Astrocyte of the spinal cord (primary cell): ENCODE measurements at regions not wholly inside any gene's neighbourhood (a gene's known extent, or its start where the extent isn't known, plus 50 kb on each side); places are given as distances from the start of the nearest gene placed in this dataset.

Source experiments
- DNase-seq: peaks from one replicate; pipeline ENCODE4 v3.0.0; 2011; ENCODE audit warnings: low read depth, low spot score
- H3K4me3 ChIP-seq: 2 replicates; pipeline ENCODE4 v1.5.1; 2011; ENCODE audit warnings: low read depth, mild to moderate bottlenecking, low read length, moderate library complexity
- in situ Hi-C: cut with HindIII; loops from 2 replicates; pipeline ENCODE4 v1.10.0; 2017; ENCODE audit warnings: low sequenced_read_pairs
- TF ChIP-seq, protein P1 (sequence below): IDR thresholded peaks from 2 replicates; pipeline ENCODE4 v1.5.1; 2012; ENCODE audit warnings: low read depth, mild to moderate bottlenecking, low read length, inconsistent platforms

DNA sequence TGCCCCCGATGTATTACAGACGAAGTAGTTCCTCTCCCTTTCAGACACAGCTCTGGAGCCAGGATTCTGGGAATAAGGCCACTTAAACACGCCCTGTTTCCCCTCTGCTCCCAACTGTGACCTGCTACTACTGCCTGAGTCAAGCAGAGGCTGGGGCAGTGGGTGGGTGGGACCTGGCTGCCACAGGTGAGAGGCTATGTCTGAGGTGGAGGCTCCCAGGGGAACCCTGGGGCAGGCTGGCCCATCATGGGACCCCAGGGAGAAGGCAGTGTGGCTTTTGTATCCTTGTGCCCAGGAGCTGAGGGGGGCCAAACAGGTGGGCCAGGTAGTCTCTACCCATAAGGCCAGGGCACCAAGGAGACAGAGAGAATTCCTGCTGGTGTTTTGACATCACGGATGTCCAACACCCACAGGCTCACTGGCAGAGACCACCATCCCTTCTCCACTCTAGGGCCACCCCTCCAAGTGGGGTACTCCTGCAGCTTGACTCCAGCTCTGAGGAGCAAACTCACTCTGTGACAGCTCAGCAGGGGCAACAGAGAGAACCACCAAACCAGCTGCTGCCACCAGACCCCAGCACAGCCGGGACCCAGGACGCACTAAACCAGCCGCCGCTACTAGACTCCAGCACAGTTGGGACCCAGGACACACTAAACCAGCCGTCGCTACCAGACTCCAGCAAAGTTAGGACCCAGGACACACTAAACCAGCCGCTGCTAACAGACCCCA is 105.3 kb upstream of the SMURF2 start:
- in situ Hi-C loops: no loop called here
- DNase-seq: no peak
- TF ChIP-seq, protein P1, sequence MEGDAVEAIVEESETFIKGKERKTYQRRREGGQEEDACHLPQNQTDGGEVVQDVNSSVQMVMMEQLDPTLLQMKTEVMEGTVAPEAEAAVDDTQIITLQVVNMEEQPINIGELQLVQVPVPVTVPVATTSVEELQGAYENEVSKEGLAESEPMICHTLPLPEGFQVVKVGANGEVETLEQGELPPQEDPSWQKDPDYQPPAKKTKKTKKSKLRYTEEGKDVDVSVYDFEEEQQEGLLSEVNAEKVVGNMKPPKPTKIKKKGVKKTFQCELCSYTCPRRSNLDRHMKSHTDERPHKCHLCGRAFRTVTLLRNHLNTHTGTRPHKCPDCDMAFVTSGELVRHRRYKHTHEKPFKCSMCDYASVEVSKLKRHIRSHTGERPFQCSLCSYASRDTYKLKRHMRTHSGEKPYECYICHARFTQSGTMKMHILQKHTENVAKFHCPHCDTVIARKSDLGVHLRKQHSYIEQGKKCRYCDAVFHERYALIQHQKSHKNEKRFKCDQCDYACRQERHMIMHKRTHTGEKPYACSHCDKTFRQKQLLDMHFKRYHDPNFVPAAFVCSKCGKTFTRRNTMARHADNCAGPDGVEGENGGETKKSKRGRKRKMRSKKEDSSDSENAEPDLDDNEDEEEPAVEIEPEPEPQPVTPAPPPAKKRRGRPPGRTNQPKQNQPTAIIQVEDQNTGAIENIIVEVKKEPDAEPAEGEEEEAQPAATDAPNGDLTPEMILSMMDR: no peak
- no peak overlapping the region for H3K4me3 ChIP-seq

DNA sequence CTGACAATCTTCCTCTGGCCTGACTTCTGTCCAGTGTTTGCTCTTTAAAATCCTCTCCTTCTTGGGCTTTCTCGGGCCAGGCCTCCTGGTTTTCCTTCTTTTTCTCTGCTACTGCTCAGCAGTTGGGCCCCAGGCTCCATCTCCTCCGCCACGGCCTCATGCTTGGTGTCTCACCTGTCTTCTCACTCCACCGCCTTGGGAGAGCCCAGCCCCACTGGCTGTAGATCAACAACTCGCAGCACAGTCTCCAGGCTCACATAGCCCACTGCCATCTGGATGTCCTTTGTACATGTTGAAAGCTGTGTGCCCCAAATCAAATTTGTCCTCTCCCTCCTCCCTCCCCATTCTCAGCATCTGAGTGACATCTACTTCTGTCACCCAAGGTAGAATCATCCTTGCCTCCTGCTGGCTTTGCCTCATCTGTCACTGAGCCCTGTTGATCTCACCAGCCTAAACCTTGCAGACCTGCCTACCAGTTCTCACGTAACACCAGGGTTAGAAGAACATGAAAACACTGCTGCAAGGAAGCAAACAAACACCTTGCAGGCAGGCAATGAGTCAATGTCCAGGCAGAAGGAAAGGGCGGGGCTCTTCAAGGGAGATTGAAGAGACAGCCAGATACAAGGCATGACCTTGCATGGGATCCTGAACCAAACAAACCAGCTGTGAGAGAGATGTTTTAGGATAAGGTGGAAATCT is 103.2 kb upstream of the SMURF2 start:
- no peak for DNase-seq

DNA sequence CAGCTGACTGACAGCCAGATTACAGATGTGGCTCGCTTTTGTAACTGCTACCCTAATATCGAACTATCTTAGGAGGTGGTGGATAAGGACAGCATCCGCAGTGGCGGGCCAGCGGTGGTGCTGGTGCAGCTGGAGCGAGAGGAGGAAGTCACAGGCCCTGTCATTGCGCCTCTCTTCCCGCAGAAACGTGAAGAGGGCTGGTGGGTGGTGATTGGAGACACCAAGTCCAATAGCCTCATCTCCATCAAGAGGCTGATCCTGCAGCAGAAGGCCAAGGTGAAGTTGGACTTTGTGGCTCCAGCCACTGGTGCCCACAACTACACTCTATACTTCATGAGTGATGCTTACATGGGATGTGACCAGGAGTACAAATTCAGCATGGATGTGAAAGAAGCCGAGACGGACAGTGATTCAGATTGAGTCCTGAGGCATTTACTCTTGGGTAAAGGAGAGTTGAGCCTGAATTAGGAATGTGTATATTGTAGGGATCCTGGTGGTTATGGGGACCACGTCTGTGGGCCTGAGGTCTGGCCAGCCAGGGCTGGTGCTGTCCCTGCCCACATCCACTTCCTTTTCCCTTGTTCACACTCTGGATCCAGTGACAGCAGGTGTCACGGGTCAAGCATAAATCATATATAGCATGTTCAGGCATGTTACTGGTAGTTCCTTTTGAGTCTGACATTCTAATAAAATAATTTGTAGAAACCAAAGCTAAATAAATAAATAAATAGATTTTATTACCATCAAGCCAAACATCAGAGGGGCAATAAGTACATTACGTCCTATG is 89.0 kb upstream of the SMURF2 start:
- no peak for DNase-seq
- in situ Hi-C loops: no loop called here
- no peak overlapping the region for H3K4me3 ChIP-seq
- TF ChIP-seq, protein P1: no peak

More for the DNA sequence above, 103.2 kb upstream of the SMURF2 start:
- no peak overlapping the region for H3K4me3 ChIP-seq
- TF ChIP-seq, protein P1: no peak
- in situ Hi-C loops: no loop called here

DNA sequence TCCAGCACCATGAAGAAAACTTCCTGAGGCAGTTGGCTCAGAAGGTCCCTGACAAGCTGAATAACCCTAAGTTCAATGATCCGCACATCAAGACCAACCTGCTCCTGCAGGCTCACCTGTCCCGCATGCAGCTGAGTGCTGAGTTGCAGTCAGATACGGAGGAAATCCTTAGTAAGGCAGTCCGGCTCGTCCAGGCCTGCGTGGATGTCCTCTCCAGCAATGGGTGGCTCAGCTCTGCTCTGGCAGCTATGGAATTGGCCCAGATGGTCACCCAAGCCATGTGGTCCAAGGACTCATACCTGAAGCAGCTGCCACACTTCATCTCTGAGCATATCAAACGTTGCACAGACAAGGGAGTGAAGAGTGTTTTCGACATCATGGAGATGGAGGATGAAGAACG is 88.4 kb upstream of the SMURF2 start:
- no peak overlapping the region for H3K4me3 ChIP-seq
- no peak for DNase-seq
- in situ Hi-C loops: no loop called here
- TF ChIP-seq, protein P1: no peak

DNA sequence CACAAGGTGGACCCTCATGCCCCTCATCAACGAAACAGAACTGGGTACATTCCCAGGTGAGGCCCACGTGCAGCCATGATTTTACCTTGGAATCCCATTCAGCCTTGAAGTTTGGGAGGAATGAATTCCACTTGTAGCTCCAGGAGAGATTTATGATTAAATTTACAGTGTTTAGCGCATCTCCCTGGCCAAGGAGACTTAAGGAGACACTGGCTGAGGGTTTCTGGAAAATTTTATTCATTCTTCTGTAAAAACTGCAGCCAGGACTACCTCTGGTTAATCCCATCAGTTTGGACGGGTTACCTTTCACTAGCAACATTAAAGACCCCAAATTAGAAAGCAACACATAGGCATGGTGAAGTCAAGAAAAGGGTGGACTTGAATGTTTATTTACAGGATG is 87.2 kb upstream of the SMURF2 start:
- H3K4me3 ChIP-seq: no peak overlapping the region
- TF ChIP-seq, protein P1: no peak
- in situ Hi-C loops: no loop called here
- no peak for DNase-seq

DNA sequence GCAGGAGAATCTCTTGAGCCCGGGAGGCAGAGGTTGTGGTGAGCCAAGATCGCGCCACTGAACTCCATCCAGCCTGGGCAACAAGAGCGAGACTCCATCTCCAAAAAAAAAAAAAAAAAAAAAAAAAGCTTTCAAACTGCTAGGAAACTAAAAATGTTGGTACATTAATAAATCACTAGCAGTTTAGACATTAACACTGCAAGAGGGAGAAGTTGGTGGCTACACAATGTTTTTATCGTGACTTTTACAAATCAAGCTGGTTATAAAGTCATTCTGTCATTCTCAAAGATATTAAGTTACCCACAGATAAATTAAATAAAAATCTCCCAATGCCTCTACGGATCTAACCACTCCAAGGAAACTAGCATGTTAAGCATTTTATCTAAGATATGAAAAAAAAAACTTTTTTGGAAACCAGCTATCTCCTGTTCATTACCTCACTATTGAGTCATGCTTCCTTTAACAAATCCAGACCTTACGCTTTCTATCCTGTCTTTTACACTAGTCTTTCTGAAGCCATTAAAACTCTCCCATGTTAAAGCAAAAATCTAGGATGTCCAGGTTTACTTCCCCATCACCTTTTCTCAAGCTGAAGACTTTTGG is 85.9 kb upstream of the SMURF2 start:
- in situ Hi-C loops: no loop called here
- DNase-seq: peak; percentile 39
- TF ChIP-seq, protein P1: no peak
- H3K4me3 ChIP-seq: no peak overlapping the region
